Adrenal gland (tissue), 9 donors: ENCODE measurements at regions not wholly inside any gene's neighbourhood (a gene's known extent, or its start where the extent isn't known, plus 50 kb on each side); places are given as distances from the start of the nearest gene placed in this dataset.

Experiments used
- DNase-seq, 7 donors: peaks; one replicate each; pipeline ENCODE4 v3.0.0-alpha.2; 2019 to 2020
- H3K27ac ChIP-seq, 5 donors: fragments of 200-600 bp; sonication (generic) in 4 of 5; 1 replicate in 3 of 5; 2 replicates in 2 of 5; pipeline versions ENCODE4 v1.5.1 to v1.8.0; 2016 to 2020; ENCODE audit warnings: mild to moderate bottlenecking in 1 of 5
- H3K27me3 ChIP-seq: fragments of 200-600 bp; 2 replicates; pipeline ENCODE4 v1.8.0; 2021
- H3K36me3 ChIP-seq, 2 donors: fragments of 200-600 bp; replicated peaks in 1 of 2; 1 replicate in 1 of 2; 2 replicates in 1 of 2; pipeline versions ENCODE4 v1.5.1 to v1.8.0; 2018 to 2022
- H3K4me1 ChIP-seq, 2 donors: fragments of 200-600 bp; replicated peaks in 1 of 2; 1 replicate in 1 of 2; 2 replicates in 1 of 2; pipeline versions ENCODE4 v1.5.1 to v1.8.0; 2018 to 2021
- H3K4me3 ChIP-seq, 4 donors: fragments of 200-600 bp; sonication (generic) in 3 of 4; one replicate each; pipeline ENCODE4 v1.5.1; 2016 to 2018
- H3K9me3 ChIP-seq, 3 donors: fragments of 200-600 bp; sonication (generic) in 1 of 3; replicated peaks in 1 of 3; 1 replicate in 2 of 3; 2 replicates in 1 of 3; pipeline versions ENCODE4 v1.5.1 to v1.8.0; 2016 to 2021
- CTCF ChIP-seq, 6 experiments: fragments of 450-650 bp in 4 of 6; fragments of 200-600 bp in 2 of 6; sonication (generic) in 1 of 6; IDR thresholded peaks; 1 replicate in 5 of 6; 2 replicates in 1 of 6; pipeline versions ENCODE4 v1.5.1 to v1.8.0; 2016 to 2021; ENCODE audit warnings: antibody characterized with exemption in 6 of 6, mild to moderate bottlenecking in 2 of 6, moderate library complexity in 1 of 6
- POLR2A ChIP-seq, 2 donors: fragments of 450-650 bp; IDR thresholded peaks; one replicate each; pipeline ENCODE4 v1.6.1; 2017; ENCODE audit warnings: antibody characterized with exemption in 2 of 2, mild to moderate bottlenecking in 2 of 2, moderate library complexity in 1 of 2
- WGBS, 4 donors: extraction: QIAGEN DNeasy Blood & Tissue Kit in 2 of 4; methylation state at CpG; one replicate each; pipeline versions ENCODE4 v1.1.5 to v1.1.7; 2013 to 2017; 5-methylcytosine and 5-hydroxymethylcytosine counted together
- intact Hi-C, 2 donors: fragments of 100-400 bp; cut with DNase I; formaldehyde crosslinking; loops; one replicate each; pipeline versions ENCODE4 v1.14.1 to v1.15.0; 2022 to 2023
- donor health status: healthy with polysubstance abuse.
- donor health status: Bipolar disorder and iron deficiency.
- donor health status: DM: yes; HTN: yes; CAD: no.
- donor health status: DM: no; HTN: no; CAD: no.
- donor health status: DM: no; HTN: no; CAD: no.

GRCh38 chr10:37680716-37681616, 176.4 kb downstream of the ZNF248 start:
- DNase-seq = no peak
- intact Hi-C loops = no loop called here
- Histone ChIP-seq H3K27ac (no peak overlapping the region), H3K4me1 (no peaks in the 10 kb centered on the region), H3K27me3 (no peaks in the 10 kb centered on the region), H3K9me3 (no peaks in the 10 kb centered on the region), H3K4me3 (no peak overlapping the region), H3K36me3 (no peaks in the 10 kb centered on the region)
- 82 to 90% (median 86%) methylated on average over 38 to 52 of the region's 52 CpGs for WGBS, 4 donors
- TF ChIP-seq POLR2A (IDR thresholded peaks at IDR 0.05) = no peak

GRCh38 chr10:37680243-37680683, 177.1 kb downstream of the ZNF248 start:
- H3K9me3 ChIP-seq = no peaks in the 10 kb centered on the region
- intact Hi-C loops = no loop called here
- no peak overlapping the region for H3K4me3 ChIP-seq
- no peak for TF ChIP-seq CTCF (IDR thresholded peaks at IDR 0.05)
- no peak for TF ChIP-seq POLR2A (IDR thresholded peaks at IDR 0.05)
- WGBS, 4 donors = 85 to 93% (median 88%) methylated on average over 26 to 30 of the region's 30 CpGs
- H3K4me1 ChIP-seq = no peaks in the 10 kb centered on the region
- no peaks in the 10 kb centered on the region for H3K36me3 ChIP-seq
- H3K27me3 ChIP-seq = no peaks in the 10 kb centered on the region
- H3K27ac ChIP-seq = no peak overlapping the region
- DNase-seq = no peak

- no peak for DNase-seq
- 83 to 92% (median 90%) methylated on average over 8 of the region's 8 CpGs for WGBS, 4 donors
- Histone ChIP-seq H3K4me3 (no peak overlapping the region), H3K36me3 (no peaks in the 10 kb centered on the region), H3K27me3 (no peaks in the 10 kb centered on the region), H3K4me1 (no peaks in the 10 kb centered on the region), H3K9me3 (no peaks in the 10 kb centered on the region), H3K27ac (no peak overlapping the region)
- no peak for TF ChIP-seq POLR2A (IDR thresholded peaks at IDR 0.05)
- intact Hi-C loops = no loop called here
Measured at GRCh38 chr10:37679465-37679864, 177.9 kb downstream of the ZNF248 start.

GRCh38 chr10:37675449-37675848, 182.0 kb downstream of the ZNF248 start:
- no peaks in the 10 kb centered on the region for H3K36me3 ChIP-seq
- no peak overlapping the region for H3K4me3 ChIP-seq
- DNase-seq = no peak
- H3K27ac ChIP-seq = no peak overlapping the region
- no peaks in the 10 kb centered on the region for H3K27me3 ChIP-seq
- H3K4me1 ChIP-seq = no peaks in the 10 kb centered on the region
- intact Hi-C loops = no loop called here
- no peak for TF ChIP-seq CTCF (IDR thresholded peaks at IDR 0.05)
- no peak for TF ChIP-seq POLR2A (IDR thresholded peaks at IDR 0.05)
- 74 to 80% (median 78%) methylated on average over 4 of the region's 4 CpGs for WGBS, 4 donors
- H3K9me3 ChIP-seq = no peaks in the 10 kb centered on the region

- no peak for TF ChIP-seq CTCF (IDR thresholded peaks at IDR 0.05)
- no peak for TF ChIP-seq POLR2A (IDR thresholded peaks at IDR 0.05)
- Histone ChIP-seq H3K4me3 (no peak overlapping the region), H3K27ac (no peak overlapping the region), H3K9me3 (no peaks in the 10 kb centered on the region), H3K36me3 (no peaks in the 10 kb centered on the region), H3K4me1 (no peaks in the 10 kb centered on the region), H3K27me3 (no peaks in the 10 kb centered on the region)
- DNase-seq = no peak
- intact Hi-C loops = no loop called here
- 29 to 50% (median 34%) methylated on average over 1 of the region's 1 CpG for WGBS, 4 donors
Measured at GRCh38 chr10:37671802-37672201, 185.6 kb downstream of the ZNF248 start.
